Smooth muscle cell (in vitro differentiated cells): ENCODE measurements at regions not wholly inside any gene's neighbourhood (a gene's known extent, or its start where the extent isn't known, plus 50 kb on each side); places are given as distances from the start of the nearest gene placed in this dataset.

Experiments
- DNase-seq: peaks from one replicate; lab custom pipeline; 2025; ENCODE audit not compliant: unreplicated experiment; lab: John Stamatoyannopoulos, UW
- H2AFZ ChIP-seq: fragments of 200-600 bp; sonication (generic); 2 replicates; pipeline ENCODE4 v1.6.0; 2016; ENCODE audit warnings: antibody characterized with exemption, low read depth, mild to moderate bottlenecking
- H3F3A ChIP-seq: fragments of 200-600 bp; sonication (generic); 2 replicates; pipeline ENCODE4 v1.6.0; 2017; ENCODE audit warnings: antibody characterized with exemption, low read depth
- H3K27ac ChIP-seq: fragments of 200-600 bp; sonication (generic); 2 replicates; pipeline ENCODE4 v1.5.1; 2016; ENCODE audit warnings: low read depth, mild to moderate bottlenecking
- H3K27me3 ChIP-seq: fragments of 200-600 bp; sonication (generic); 2 replicates; pipeline ENCODE4 v1.6.1; 2016; ENCODE audit warnings: low read depth, mild to moderate bottlenecking
- H3K36me3 ChIP-seq: fragments of 200-600 bp; sonication (generic); 2 replicates; pipeline ENCODE4 v1.5.1; 2016; ENCODE audit warnings: low read depth
- H3K4me1 ChIP-seq: fragments of 200-600 bp; sonication (generic); 2 replicates; pipeline ENCODE4 v1.5.1; 2016; ENCODE audit warnings: low read depth
- H3K4me2 ChIP-seq: fragments of 200-600 bp; sonication (generic); 2 replicates; pipeline ENCODE4 v1.6.0; 2016; ENCODE audit warnings: mild to moderate bottlenecking
- H3K4me3 ChIP-seq: fragments of 200-600 bp; sonication (generic); 2 replicates; pipeline ENCODE4 v1.5.1; 2016; ENCODE audit warnings: mild to moderate bottlenecking
- H3K79me2 ChIP-seq: fragments of 200-600 bp; sonication (generic); 2 replicates; pipeline ENCODE4 v1.6.0; 2016; ENCODE audit warnings: low read depth, mild to moderate bottlenecking
- H3K9ac ChIP-seq: fragments of 200-600 bp; sonication (generic); 2 replicates; pipeline ENCODE4 v1.6.0; 2016; ENCODE audit warnings: low read depth
- H3K9me3 ChIP-seq: fragments of 200-600 bp; sonication (generic); replicated peaks from 2 replicates; pipeline ENCODE4 v1.5.1; 2016; ENCODE audit warnings: low read depth
- H4K20me1 ChIP-seq: fragments of 200-600 bp; sonication (generic); 2 replicates; pipeline ENCODE4 v1.6.0; 2016; ENCODE audit warnings: low read depth
- WGBS: methylation state at CpG from one replicate; pipeline ENCODE4 v1.1.7; 2016; ENCODE audit warnings: low lambda C conversion rate; 5-methylcytosine and 5-hydroxymethylcytosine counted together
- TF ChIP-seq, protein P1 (sequence below): fragments of 200-600 bp; sonication (generic); IDR thresholded peaks from 2 replicates; pipeline ENCODE4 v1.5.1; 2017; ENCODE audit warnings: borderline replicate concordance, mild to moderate bottlenecking, antibody characterized with exemption; ENCODE audit not compliant: insufficient read depth, poor library complexity, severe bottlenecking

DNA sequence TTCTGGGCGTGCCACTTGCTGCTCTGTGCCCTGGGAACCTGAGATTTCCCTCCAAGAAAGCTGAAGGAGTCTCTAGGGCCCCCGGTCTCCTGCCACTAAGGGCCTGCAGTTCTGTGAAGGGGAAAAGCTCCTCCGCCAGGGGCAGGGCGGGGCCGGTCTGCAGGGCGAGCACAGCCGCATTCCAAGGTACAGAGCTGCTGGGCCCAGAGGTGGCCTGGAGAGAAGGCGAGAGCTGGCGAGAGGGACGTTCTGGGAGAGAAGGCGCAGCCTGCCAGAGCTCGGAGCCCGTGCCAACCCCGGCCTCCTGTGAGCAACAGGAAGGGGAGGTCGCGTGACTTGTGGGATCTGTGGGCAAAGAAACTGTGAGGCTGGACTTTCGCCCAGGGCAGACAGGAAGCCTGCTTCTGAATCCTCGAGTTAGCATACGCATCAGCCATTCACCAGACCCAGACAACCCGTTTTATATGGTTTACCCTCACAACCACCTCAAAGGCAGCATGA lies 500.4 kb downstream of the SHQ1 start:
- H3K9me3 ChIP-seq = no peaks in the 10 kb centered on the region
- peak overlapping the region; percentile 80 for H3K27ac ChIP-seq
- H3K4me1 ChIP-seq = no peaks in the 10 kb centered on the region
- no peak for DNase-seq
- no peak overlapping the region for H3K4me3 ChIP-seq
- H4K20me1 ChIP-seq = no peaks in the 10 kb centered on the region
- peak overlapping the region; percentile 20 for H3K4me2 ChIP-seq
- TF ChIP-seq, protein P1, sequence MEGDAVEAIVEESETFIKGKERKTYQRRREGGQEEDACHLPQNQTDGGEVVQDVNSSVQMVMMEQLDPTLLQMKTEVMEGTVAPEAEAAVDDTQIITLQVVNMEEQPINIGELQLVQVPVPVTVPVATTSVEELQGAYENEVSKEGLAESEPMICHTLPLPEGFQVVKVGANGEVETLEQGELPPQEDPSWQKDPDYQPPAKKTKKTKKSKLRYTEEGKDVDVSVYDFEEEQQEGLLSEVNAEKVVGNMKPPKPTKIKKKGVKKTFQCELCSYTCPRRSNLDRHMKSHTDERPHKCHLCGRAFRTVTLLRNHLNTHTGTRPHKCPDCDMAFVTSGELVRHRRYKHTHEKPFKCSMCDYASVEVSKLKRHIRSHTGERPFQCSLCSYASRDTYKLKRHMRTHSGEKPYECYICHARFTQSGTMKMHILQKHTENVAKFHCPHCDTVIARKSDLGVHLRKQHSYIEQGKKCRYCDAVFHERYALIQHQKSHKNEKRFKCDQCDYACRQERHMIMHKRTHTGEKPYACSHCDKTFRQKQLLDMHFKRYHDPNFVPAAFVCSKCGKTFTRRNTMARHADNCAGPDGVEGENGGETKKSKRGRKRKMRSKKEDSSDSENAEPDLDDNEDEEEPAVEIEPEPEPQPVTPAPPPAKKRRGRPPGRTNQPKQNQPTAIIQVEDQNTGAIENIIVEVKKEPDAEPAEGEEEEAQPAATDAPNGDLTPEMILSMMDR = no peak
- H3F3A ChIP-seq = peaks cover 3% of the 10 kb centered on the region
- 39% methylated on average over 20 of the region's 20 CpGs for WGBS
- peak overlapping the region; percentile 7 for H2AFZ ChIP-seq
- no peaks in the 10 kb centered on the region for H3K79me2 ChIP-seq
- H3K27me3 ChIP-seq = no peaks in the 10 kb centered on the region
- no peaks in the 10 kb centered on the region for H3K36me3 ChIP-seq
- no peak overlapping the region for H3K9ac ChIP-seq

DNA sequence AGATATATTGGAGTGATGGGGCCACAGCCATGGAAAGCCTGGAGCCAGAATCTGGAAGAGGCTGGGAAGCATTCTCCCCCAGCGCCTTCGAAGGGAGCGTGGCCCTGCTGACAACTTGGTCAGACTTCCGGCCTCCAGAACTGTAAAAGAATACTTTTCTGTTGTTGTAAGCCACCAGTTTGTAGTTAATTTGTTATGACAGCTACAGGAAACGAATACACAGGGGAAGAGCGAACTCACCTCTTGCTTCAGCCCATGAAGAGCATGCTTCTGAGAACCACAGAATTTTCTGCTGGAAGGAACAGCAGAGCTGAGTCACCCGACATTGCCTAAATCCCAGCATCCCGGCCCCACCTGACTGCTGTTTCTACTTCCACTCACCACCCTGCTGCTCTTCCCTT lies 501.7 kb downstream of the SHQ1 start:
- Histone ChIP-seq H3K27ac (peak overlapping the region; percentile 80), H4K20me1 (no peaks in the 10 kb centered on the region), H3F3A (peaks cover 3% of the 10 kb centered on the region), H3K4me2 (peak overlapping the region; percentile 14), H3K36me3 (no peaks in the 10 kb centered on the region), H3K9ac (no peak overlapping the region), H3K4me1 (no peaks in the 10 kb centered on the region), H3K9me3 (no peaks in the 10 kb centered on the region), H3K4me3 (no peak overlapping the region), H2AFZ (no peak overlapping the region), H3K79me2 (no peaks in the 10 kb centered on the region), H3K27me3 (no peaks in the 10 kb centered on the region)
- 31% methylated on average over 8 of the region's 8 CpGs for WGBS
- DNase-seq = no peak
- TF ChIP-seq, protein P1 = no peak

DNA sequence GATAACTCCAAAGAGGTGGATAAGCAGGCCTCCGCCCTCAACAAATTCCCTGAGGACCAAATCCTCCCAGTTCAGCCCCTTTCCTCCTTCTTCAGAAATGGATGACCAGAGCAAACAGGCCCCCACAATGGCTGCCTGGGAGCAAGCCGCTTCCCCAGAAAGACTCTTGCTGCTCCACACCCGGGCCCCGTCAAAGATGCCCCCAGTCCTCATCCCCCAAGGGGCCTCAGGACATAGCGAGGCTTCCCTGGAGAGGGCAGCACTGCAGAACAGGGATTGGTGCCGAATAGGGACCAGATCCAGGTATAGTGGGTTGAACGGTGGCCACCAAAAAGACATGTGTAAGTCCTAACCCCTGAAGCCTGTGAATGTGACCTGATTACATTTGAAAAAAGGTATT lies 502.3 kb downstream of the SHQ1 start:
- H3K4me2 ChIP-seq = peak overlapping the region; percentile 14
- no peaks in the 10 kb centered on the region for H4K20me1 ChIP-seq

More for the DNA sequence above, 502.3 kb downstream of the SHQ1 start:
- 84% methylated on average over 7 of the region's 7 CpGs for WGBS
- Histone ChIP-seq H3K9ac (no peak overlapping the region), H3K27ac (peak overlapping the region; percentile 80), H3K4me1 (no peaks in the 10 kb centered on the region), H3K36me3 (no peaks in the 10 kb centered on the region), H3K27me3 (no peaks in the 10 kb centered on the region), H2AFZ (no peak overlapping the region), H3F3A (peaks cover 3% of the 10 kb centered on the region), H3K79me2 (no peaks in the 10 kb centered on the region), H3K4me3 (no peak overlapping the region), H3K9me3 (no peaks in the 10 kb centered on the region)
- TF ChIP-seq, protein P1 = no peak
- no peak for DNase-seq
